HCT116 (cell line): ENCODE measurements at regions not wholly inside any gene's neighbourhood (a gene's known extent, or its start where the extent isn't known, plus 50 kb on each side); places are given as distances from the start of the nearest gene placed in this dataset.

Source experiments
- ATAC-seq: fragments of 200-7000 bp; cut with Tn5 transposase; 2 replicates; pipeline ENCODE4 v1.9.1; 2020; ENCODE audit warnings: mild to moderate bottlenecking, moderate library complexity
- BruUV-seq: library from RNA; stranded (reverse); fragments of 400-500 nt; replicated peaks from 2 replicates; lab custom pipeline; 2021; lab: Mats Ljungman, UMichigan
- CTCF ChIA-PET: fragments of 300-600 bp; sonication (Branson Sonifier 250); formaldehyde crosslinking; loops from one replicate; lab custom pipeline; 2021; ENCODE audit warnings: antibody characterized with exemption; lab: Charles Lee
- POLR2A ChIA-PET: fragments of 300-600, 350-600 bp; sonication (Branson Sonifier 250); formaldehyde crosslinking; loops from one replicate; lab custom pipeline; 2021; ENCODE audit warnings: antibody characterized with exemption; lab: Charles Lee
- RAD21 ChIA-PET, 2 experiments: fragments of 300-600 bp; sonication (Branson Sonifier 250); formaldehyde crosslinking; loops; one replicate each; lab custom pipeline; 2023; ENCODE audit warnings: low total read pairs in 2 of 2; ENCODE audit not compliant: uncharacterized antibody in 2 of 2, unreplicated experiment in 2 of 2, low non-redundant PET in 1 of 2; lab: Charles Lee
- DNase-seq: peaks from one replicate; pipeline ENCODE4 v3.0.0-alpha.2; 2010; ENCODE audit warnings: low read depth, low spot score
- H2AFZ ChIP-seq: fragments of 200-600 bp; shearing (Covaris generic), sonication (generic); 2 replicates; pipeline ENCODE4 v1.6.1; 2017; ENCODE audit warnings: low read depth, mixed run types, mixed read lengths, antibody characterized with exemption, low read length; ENCODE audit not compliant: poor library complexity, severe bottlenecking
- H3K27ac ChIP-seq: 2 replicates; pipeline ENCODE4 v1.5.1; 2012; ENCODE audit warnings: low read depth, low read length
- H3K27me3 ChIP-seq: fragments of 200-600 bp; sonication (generic); 2 replicates; pipeline ENCODE4 v1.6.1; 2016; ENCODE audit warnings: mixed run types, low read length, mixed read lengths; ENCODE audit not compliant: insufficient read depth
- H3K36me3 ChIP-seq, 2 experiments: fragments of 200-500 bp in 1 of 2; fragments of 200-600 bp in 1 of 2; sonication (Bioruptor generic) in 1 of 2; sonication (generic) in 1 of 2; 2 replicates each; pipeline versions ENCODE4 v1.5.1 to v1.6.1; 2014 to 2016; ENCODE audit warnings: low read length in 2 of 2, inconsistent platforms in 1 of 2, mixed read lengths in 1 of 2, mixed run types in 1 of 2; ENCODE audit not compliant: insufficient read depth in 2 of 2, control insufficient read depth in 1 of 2
- H3K4me1 ChIP-seq, 2 experiments: fragments of 200-600 bp in 1 of 2; sonication (generic) in 1 of 2; 2 replicates each; pipeline versions ENCODE4 v1.5.1 to v1.6.1; 2012 to 2017; ENCODE audit warnings: low read length in 2 of 2, inconsistent platforms in 1 of 2, mild to moderate bottlenecking in 1 of 2, mixed read lengths in 1 of 2, mixed run types in 1 of 2, moderate library complexity in 1 of 2; ENCODE audit not compliant: insufficient read depth in 2 of 2, control insufficient read depth in 1 of 2
- H3K4me2 ChIP-seq: fragments of 200-600 bp; sonication (generic); 2 replicates; pipeline ENCODE4 v1.6.1; 2017; ENCODE audit warnings: mixed run types, low read length, mixed read lengths
- H3K4me3 ChIP-seq, 2 experiments: fragments of 200-600 bp in 1 of 2; sonication (generic) in 1 of 2; replicated peaks in 1 of 2; 2 replicates each; pipeline ENCODE4 v1.5.1; 2011 to 2016; ENCODE audit warnings: low read length in 2 of 2, control low read depth in 1 of 2, low read depth in 1 of 2, mild to moderate bottlenecking in 1 of 2, mixed read lengths in 1 of 2, mixed run types in 1 of 2
- H3K79me2 ChIP-seq: fragments of 200-600 bp; sonication (generic); 2 replicates; pipeline ENCODE4 v1.6.1; 2017; ENCODE audit warnings: mild to moderate bottlenecking, mixed run types, low read length, moderate library complexity, mixed read lengths; ENCODE audit not compliant: insufficient read depth
- H3K9ac ChIP-seq: fragments of 200-600 bp; sonication (generic); 2 replicates; pipeline ENCODE4 v1.6.1; 2016; ENCODE audit warnings: low read length, mixed read lengths
- H3K9me2 ChIP-seq: fragments of 200-600 bp; sonication (generic), shearing (Covaris generic); 2 replicates; pipeline ENCODE4 v1.6.1; 2017; ENCODE audit warnings: mixed run types, mild to moderate bottlenecking, moderate library complexity; ENCODE audit not compliant: insufficient read depth
- H3K9me3 ChIP-seq, 2 experiments: fragments of 200-500 bp in 1 of 2; fragments of 200-600 bp in 1 of 2; sonication (Bioruptor generic) in 1 of 2; sonication (generic) in 1 of 2; 2 replicates each; pipeline ENCODE4 v1.6.1; 2014 to 2017; ENCODE audit warnings: low read length in 2 of 2, mixed read lengths in 2 of 2, inconsistent platforms in 1 of 2, low read depth in 1 of 2, mild to moderate bottlenecking in 1 of 2, mixed run types in 1 of 2, moderate library complexity in 1 of 2; ENCODE audit not compliant: control insufficient read depth in 1 of 2, insufficient read depth in 1 of 2
- H4K20me1 ChIP-seq: fragments of 200-600 bp; sonication (generic), shearing (Covaris generic); 2 replicates; pipeline ENCODE4 v1.6.1; 2017; ENCODE audit warnings: mixed run types, mild to moderate bottlenecking, moderate library complexity; ENCODE audit not compliant: insufficient read depth
- CTCF ChIP-seq, 3 experiments: fragments of 200-600 bp in 1 of 3; sonication (generic) in 1 of 3; IDR thresholded peaks in 2 of 3; conservative IDR thresholded peaks in 1 of 3; 2 replicates each; pipeline ENCODE4 v1.5.1; 2012 to 2017; ENCODE audit warnings: low read depth in 2 of 3, low read length in 2 of 3, antibody characterized with exemption in 1 of 3, borderline replicate concordance in 1 of 3, control low read depth in 1 of 3, mild to moderate bottlenecking in 1 of 3, mixed read lengths in 1 of 3, mixed run types in 1 of 3, moderate library complexity in 1 of 3; ENCODE audit not compliant: insufficient read depth in 1 of 3
- EGR1 ChIP-seq: IDR thresholded peaks from 2 replicates; pipeline ENCODE4 v1.6.1; 2012; ENCODE audit warnings: low read depth
- ELF1 ChIP-seq: IDR thresholded peaks from 2 replicates; pipeline ENCODE4 v1.6.1; 2012; ENCODE audit warnings: low read depth, borderline replicate concordance
- EZH2 ChIP-seq: fragments of 200-600 bp; sonication (generic); IDR thresholded peaks from 2 replicates; pipeline ENCODE4 v1.6.1; 2017; ENCODE audit warnings: antibody characterized with exemption, mixed run types
- POLR2AphosphoS5 ChIP-seq: IDR thresholded peaks from 2 replicates; pipeline ENCODE4 v1.6.1; 2011; ENCODE audit warnings: mild to moderate bottlenecking, low read depth, low read length, moderate library complexity
- REST ChIP-seq: IDR thresholded peaks from 2 replicates; pipeline ENCODE4 v1.6.1; 2012; ENCODE audit warnings: low read depth
- SRF ChIP-seq: IDR thresholded peaks from 2 replicates; pipeline ENCODE4 v1.6.1; 2012; ENCODE audit warnings: low read depth
- ZNF274 ChIP-seq: fragments of 200-500 bp; sonication (Bioruptor generic); IDR thresholded peaks from 2 replicates; pipeline ENCODE4 v1.6.1; 2014; ENCODE audit warnings: mild to moderate bottlenecking, low read depth, low read length, inconsistent platforms
- intact Hi-C: fragments of 100-400 bp; cut with micrococcal nuclease; formaldehyde crosslinking; loops from 2 replicates; pipeline ENCODE4 v1.10.0; 2022

- Histone ChIP-seq H3K36me3 (no peaks in the 10 kb centered on the region), H3K9me3 (no peaks in the 10 kb centered on the region), H4K20me1 (no peaks in the 10 kb centered on the region), H3K4me3 (no peak overlapping the region), H3K27me3 (no peaks in the 10 kb centered on the region), H3K9ac (no peak overlapping the region), H3K9me2 (no peaks in the 10 kb centered on the region), H3K79me2 (no peaks in the 10 kb centered on the region), H3K4me2 (no peak overlapping the region), H3K27ac (no peak overlapping the region), H3K4me1 (no peaks in the 10 kb centered on the region), H2AFZ (no peak overlapping the region)
- ChIA-PET CTCF (interaction anchor here (3.0 to 3.9 kb wide), 2 partner anchors 163 kb away, joined by 10 to 65 read pairs; no protein-coding TSS in a partner anchor), RAD21 (no interaction called here), POLR2A (no interaction called here)
- intact Hi-C loops = no loop called here
- DNase-seq = no peak
- TF ChIP-seq EZH2 (no peak), ELF1 (no peak)
- no TSS peak for BruUV-seq
- ATAC-seq = no peak
Observed at GRCh38 chr14:37711356-37711830, 116.0 kb downstream of the TTC6 start.

- Histone ChIP-seq H3K79me2 (no peaks in the 10 kb centered on the region), H3K9me2 (no peaks in the 10 kb centered on the region), H3K4me3 (no peak overlapping the region), H3K4me2 (no peak overlapping the region), H3K4me1 (no peaks in the 10 kb centered on the region), H4K20me1 (no peaks in the 10 kb centered on the region), H3K27ac (no peak overlapping the region), H3K9me3 (no peaks in the 10 kb centered on the region), H3K9ac (no peak overlapping the region), H3K36me3 (no peaks in the 10 kb centered on the region), H2AFZ (no peak overlapping the region), H3K27me3 (no peaks in the 10 kb centered on the region)
- no peak for TF ChIP-seq REST
- no peak for TF ChIP-seq CTCF (IDR thresholded peaks at IDR 0.05 in 2 of 3, conservative IDR thresholded peaks at IDR 0.05 in 1 of 3; ENCODE audit: borderline replicate concordance in 1 of 3, insufficient read depth in 1 of 3, low read depth in 2 of 3, low read length in 2 of 3)
- no peak for TF ChIP-seq ZNF274
- TF ChIP-seq EGR1 = no peak
- TF ChIP-seq EZH2 = no peak
- TF ChIP-seq POLR2AphosphoS5 = no peak
- no peak for TF ChIP-seq SRF
- CTCF ChIA-PET = interaction anchor here (3.0 kb wide), 1 partner anchor 163 kb away, joined by 10 read pairs; no protein-coding TSS in a partner anchor
- POLR2A ChIA-PET = no interaction called here
- no peak for DNase-seq
- RAD21 ChIA-PET = no interaction called here
- ATAC-seq = no peak
- BruUV-seq = no TSS peak
- intact Hi-C loops = no loop called here
Observed at GRCh38 chr14:37711831-37712475, 116.5 kb downstream of the TTC6 start.
